ENCODE measurements at regions not wholly inside any gene's neighbourhood (a gene's known extent, or its start where the extent isn't known, plus 50 kb on each side); places are given as distances from the start of the nearest gene placed in this dataset.
"Not testable (repeated sequence)": the region's sequence is repeated elsewhere in the genome, so short reads cannot be mapped to it uniquely, and the experiment has no call there.

- FAIRE-seq = no peak
Observed at GRCh38 chr4:123603165-123603564, 206.6 kb downstream of the SPRY1 start.

- FAIRE-seq = not testable (repeated sequence)
Observed at GRCh38 chr4:123605797-123606196, 209.2 kb downstream of the SPRY1 start.

GRCh38 chr4:123606336-123606735 lies 209.7 kb downstream of the SPRY1 start:
- FAIRE-seq = no peak

- FAIRE-seq = no peak
Observed at GRCh38 chr4:123606946-123607542, 210.4 kb downstream of the SPRY1 start.

GRCh38 chr4:123609829-123610228 lies 213.2 kb downstream of the SPRY1 start:
- FAIRE-seq = no peak

GRCh38 chr4:123613586-123614344 lies 217.2 kb downstream of the SPRY1 start:
- no peak for FAIRE-seq

- FAIRE-seq = no peak
Observed at GRCh38 chr4:123615901-123616300, 219.3 kb downstream of the SPRY1 start.

- no peak for FAIRE-seq
Observed at GRCh38 chr4:123616951-123617461, 220.4 kb downstream of the SPRY1 start.

- FAIRE-seq = no peak
Observed at GRCh38 chr4:123617791-123618190, 221.2 kb downstream of the SPRY1 start.

- no peak for FAIRE-seq
Observed at GRCh38 chr4:123618606-123619005, 222.0 kb downstream of the SPRY1 start.

GRCh38 chr4:123619326-123619725 lies 222.7 kb downstream of the SPRY1 start:
- FAIRE-seq = no peak

- FAIRE-seq = no peak
Observed at GRCh38 chr4:123619895-123620294, 223.3 kb downstream of the SPRY1 start.

- FAIRE-seq = no peak
Observed at GRCh38 chr4:123621072-123621705, 224.6 kb downstream of the SPRY1 start.

GRCh38 chr4:123622572-123622971 lies 226.0 kb downstream of the SPRY1 start:
- no peak for FAIRE-seq

- no peak for FAIRE-seq
Observed at GRCh38 chr4:123623611-123624010, 227.0 kb downstream of the SPRY1 start.

- FAIRE-seq = no peak
Observed at GRCh38 chr4:123624959-123625358, 228.4 kb downstream of the SPRY1 start.

GRCh38 chr4:123628288-123628687 lies 231.7 kb downstream of the SPRY1 start:
- no peak for FAIRE-seq

GRCh38 chr4:123631786-123632692 lies 235.4 kb downstream of the SPRY1 start:
- FAIRE-seq = no peak

- FAIRE-seq = no peak
Observed at GRCh38 chr4:123632693-123633030, 236.1 kb downstream of the SPRY1 start.

GRCh38 chr4:123638834-123639233 lies 242.2 kb downstream of the SPRY1 start:
- no peak for FAIRE-seq

GRCh38 chr4:123640271-123640670 lies 243.7 kb downstream of the SPRY1 start:
- FAIRE-seq = no peak

GRCh38 chr4:123640824-123641223 lies 244.2 kb downstream of the SPRY1 start:
- FAIRE-seq = no peak

GRCh38 chr4:123643691-123644090 lies 247.1 kb downstream of the SPRY1 start:
- no peak for FAIRE-seq

Measured in A204.1 (cell line).